ENCODE measurements at regions not wholly inside any gene's neighbourhood (a gene's known extent, or its start where the extent isn't known, plus 50 kb on each side); places are given as distances from the start of the nearest gene placed in this dataset.
"Not testable (repeated sequence)": the region's sequence is repeated elsewhere in the genome, so short reads cannot be mapped to it uniquely, and the experiment has no call there.

GRCh38 chr16:33913601-33914000 is 454.2 kb downstream of the TP53TG3F start:
- H3K27ac ChIP-seq (ENCODE audit: insufficient read depth in 1 of 2, low read depth in 1 of 2, low read length in 2 of 2, poor library complexity in 1 of 2, severe bottlenecking in 2 of 2); DNase-seq; H3K4me1 ChIP-seq (ENCODE audit: control extremely low read depth in 1 of 4, control insufficient read depth in 4 of 4, insufficient read depth in 4 of 4, low read length in 3 of 4); H3K4me3 ChIP-seq (ENCODE audit: control insufficient read depth in 1 of 7, extremely low read depth in 1 of 7, insufficient read depth in 4 of 7, low read depth in 2 of 7, low read length in 6 of 7); H3K27me3 ChIP-seq (replicated peaks in 2 of 5; ENCODE audit: control insufficient read depth in 4 of 5, insufficient read depth in 5 of 5, low read length in 4 of 5); POLR2A ChIA-PET; H3K9me3 ChIP-seq (ENCODE audit: control extremely low read depth in 1 of 5, control insufficient read depth in 4 of 5, insufficient read depth in 2 of 5, low read depth in 1 of 5, low read length in 4 of 5); H3K36me3 ChIP-seq (ENCODE audit: control insufficient read depth in 4 of 4, insufficient read depth in 4 of 4, low read length in 3 of 4); CTCF ChIA-PET: not testable (repeated sequence)
- WGBS (ENCODE audit: insufficient coverage), result 40% methylated on average over 2 of the region's 4 CpGs

DNA sequence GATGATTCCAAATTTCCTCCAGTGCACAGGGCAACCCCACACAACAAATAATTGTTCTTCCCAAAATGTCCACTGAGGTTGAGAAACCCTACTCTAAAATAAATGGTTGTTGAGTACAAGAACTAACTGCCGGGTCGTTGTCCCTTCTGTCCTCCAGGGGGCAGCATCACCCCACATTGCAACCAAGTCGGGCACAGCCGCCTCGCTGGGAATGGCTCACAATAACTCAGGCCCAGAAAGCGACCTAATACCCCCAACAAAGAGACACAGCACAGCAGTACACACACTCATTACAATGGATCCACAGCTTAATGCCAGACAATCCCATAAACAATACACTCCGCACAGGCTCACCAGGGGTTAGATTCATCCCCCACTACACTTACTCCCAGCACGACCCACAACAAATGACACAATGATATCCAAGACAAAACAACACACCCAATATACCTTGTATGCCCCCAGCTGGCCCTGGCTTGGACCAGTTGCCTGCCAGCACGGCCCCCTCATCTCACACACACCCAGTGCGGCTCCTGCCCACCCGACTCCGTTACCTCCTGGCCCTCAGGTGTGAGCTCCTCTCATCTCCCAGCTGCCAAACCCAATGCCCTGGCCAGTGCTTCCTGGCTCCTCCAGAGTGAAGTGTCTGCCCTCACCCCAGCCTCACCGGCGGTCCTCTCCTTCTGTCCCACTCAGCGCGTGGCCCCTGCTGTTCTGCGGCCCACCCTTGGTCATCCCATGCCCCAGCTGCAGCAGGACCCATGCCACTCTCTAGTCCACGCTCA is 461.5 kb downstream of the TP53TG3F start:
- H3K4me1 ChIP-seq (ENCODE audit: control extremely low read depth in 1 of 4, control insufficient read depth in 4 of 4, insufficient read depth in 4 of 4, low read length in 3 of 4); POLR2A ChIA-PET; H3K36me3 ChIP-seq (ENCODE audit: control insufficient read depth in 4 of 4, insufficient read depth in 4 of 4, low read length in 3 of 4); H3K9me3 ChIP-seq (ENCODE audit: control extremely low read depth in 1 of 5, control insufficient read depth in 4 of 5, insufficient read depth in 2 of 5, low read depth in 1 of 5, low read length in 4 of 5); H3K27ac ChIP-seq (ENCODE audit: insufficient read depth in 1 of 2, low read depth in 1 of 2, low read length in 2 of 2, poor library complexity in 1 of 2, severe bottlenecking in 2 of 2); CTCF ChIA-PET; H3K4me3 ChIP-seq (ENCODE audit: control insufficient read depth in 1 of 7, extremely low read depth in 1 of 7, insufficient read depth in 4 of 7, low read depth in 2 of 7, low read length in 6 of 7); H3K27me3 ChIP-seq (replicated peaks in 2 of 5; ENCODE audit: control insufficient read depth in 4 of 5, insufficient read depth in 5 of 5, low read length in 4 of 5); DNase-seq: not testable (repeated sequence)
- WGBS (ENCODE audit: insufficient coverage), result no CpG with 5 or more reads among the region's 18 CpGs

GRCh38 chr16:33922914-33923313 is 463.5 kb downstream of the TP53TG3F start:
- H3K9me3 ChIP-seq (ENCODE audit: control extremely low read depth in 1 of 5, control insufficient read depth in 4 of 5, insufficient read depth in 2 of 5, low read depth in 1 of 5, low read length in 4 of 5); CTCF ChIA-PET; H3K36me3 ChIP-seq (ENCODE audit: control insufficient read depth in 4 of 4, insufficient read depth in 4 of 4, low read length in 3 of 4); H3K27ac ChIP-seq (ENCODE audit: insufficient read depth in 1 of 2, low read depth in 1 of 2, low read length in 2 of 2, poor library complexity in 1 of 2, severe bottlenecking in 2 of 2); H3K27me3 ChIP-seq (replicated peaks in 2 of 5; ENCODE audit: control insufficient read depth in 4 of 5, insufficient read depth in 5 of 5, low read length in 4 of 5); H3K4me1 ChIP-seq (ENCODE audit: control extremely low read depth in 1 of 4, control insufficient read depth in 4 of 4, insufficient read depth in 4 of 4, low read length in 3 of 4); POLR2A ChIA-PET; H3K4me3 ChIP-seq (ENCODE audit: control insufficient read depth in 1 of 7, extremely low read depth in 1 of 7, insufficient read depth in 4 of 7, low read depth in 2 of 7, low read length in 6 of 7); DNase-seq: not testable (repeated sequence)
- no CpG with 5 or more reads among the region's 10 CpGs for WGBS (ENCODE audit: insufficient coverage)

DNA sequence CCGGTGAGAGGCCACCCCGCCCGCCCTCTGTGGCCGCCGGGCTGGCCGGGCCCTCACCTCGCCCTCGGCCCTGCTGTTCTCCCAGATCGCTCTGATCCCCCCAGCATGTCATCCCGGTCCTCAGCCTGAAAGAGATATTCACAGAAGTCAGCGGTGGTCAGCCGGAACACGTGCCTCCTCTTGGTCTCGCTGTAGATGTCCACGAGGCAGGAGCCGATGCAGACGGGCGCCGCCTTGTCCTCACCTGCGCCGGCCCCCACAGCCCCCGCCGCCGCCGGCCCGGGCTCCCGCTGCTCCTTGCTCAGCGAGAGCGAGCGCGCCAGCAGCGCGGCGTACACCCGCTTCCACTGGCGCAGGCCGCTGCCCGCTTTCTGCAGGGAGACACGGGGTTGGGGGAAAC is 468.6 kb downstream of the TP53TG3F start:
- POLR2A ChIA-PET; H3K4me1 ChIP-seq (ENCODE audit: control extremely low read depth in 1 of 4, control insufficient read depth in 4 of 4, insufficient read depth in 4 of 4, low read length in 3 of 4); H3K27ac ChIP-seq (ENCODE audit: insufficient read depth in 1 of 2, low read depth in 1 of 2, low read length in 2 of 2, poor library complexity in 1 of 2, severe bottlenecking in 2 of 2); H3K36me3 ChIP-seq (ENCODE audit: control insufficient read depth in 4 of 4, insufficient read depth in 4 of 4, low read length in 3 of 4); H3K4me3 ChIP-seq (ENCODE audit: control insufficient read depth in 1 of 7, extremely low read depth in 1 of 7, insufficient read depth in 4 of 7, low read depth in 2 of 7, low read length in 6 of 7); H3K27me3 ChIP-seq (replicated peaks in 2 of 5; ENCODE audit: control insufficient read depth in 4 of 5, insufficient read depth in 5 of 5, low read length in 4 of 5); H3K9me3 ChIP-seq (ENCODE audit: control extremely low read depth in 1 of 5, control insufficient read depth in 4 of 5, insufficient read depth in 2 of 5, low read depth in 1 of 5, low read length in 4 of 5); CTCF ChIA-PET; DNase-seq: not testable (repeated sequence)
- no CpG with 5 or more reads among the region's 39 CpGs for WGBS (ENCODE audit: insufficient coverage)

DNA sequence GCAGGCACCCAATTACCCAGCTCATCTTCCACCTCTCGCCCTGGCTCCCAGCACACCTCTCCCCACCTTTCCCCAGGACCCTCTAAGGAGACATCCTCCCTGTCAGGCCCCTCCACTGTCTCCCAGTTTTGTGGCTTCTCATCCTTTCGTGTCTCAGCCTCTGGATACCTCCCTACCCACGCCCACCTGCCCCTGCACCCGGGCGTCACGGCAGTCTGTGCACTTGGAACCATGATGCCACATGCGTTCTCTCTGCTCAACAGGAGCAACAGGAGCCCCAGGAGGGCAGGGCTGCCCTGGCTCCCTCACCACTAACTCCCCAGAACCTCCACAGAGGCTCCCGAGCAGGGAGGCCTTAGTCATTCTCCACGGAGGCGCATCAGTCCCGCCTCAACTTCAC is 472.8 kb downstream of the TP53TG3F start:
- DNase-seq; POLR2A ChIA-PET; H3K9me3 ChIP-seq (ENCODE audit: control extremely low read depth in 1 of 5, control insufficient read depth in 4 of 5, insufficient read depth in 2 of 5, low read depth in 1 of 5, low read length in 4 of 5); H3K36me3 ChIP-seq (ENCODE audit: control insufficient read depth in 4 of 4, insufficient read depth in 4 of 4, low read length in 3 of 4); H3K27ac ChIP-seq (ENCODE audit: insufficient read depth in 1 of 2, low read depth in 1 of 2, low read length in 2 of 2, poor library complexity in 1 of 2, severe bottlenecking in 2 of 2); CTCF ChIA-PET; H3K4me1 ChIP-seq (ENCODE audit: control extremely low read depth in 1 of 4, control insufficient read depth in 4 of 4, insufficient read depth in 4 of 4, low read length in 3 of 4); H3K4me3 ChIP-seq (ENCODE audit: control insufficient read depth in 1 of 7, extremely low read depth in 1 of 7, insufficient read depth in 4 of 7, low read depth in 2 of 7, low read length in 6 of 7); H3K27me3 ChIP-seq (replicated peaks in 2 of 5; ENCODE audit: control insufficient read depth in 4 of 5, insufficient read depth in 5 of 5, low read length in 4 of 5): not testable (repeated sequence)
- WGBS (ENCODE audit: insufficient coverage), result no CpG with 5 or more reads among the region's 11 CpGs

DNA sequence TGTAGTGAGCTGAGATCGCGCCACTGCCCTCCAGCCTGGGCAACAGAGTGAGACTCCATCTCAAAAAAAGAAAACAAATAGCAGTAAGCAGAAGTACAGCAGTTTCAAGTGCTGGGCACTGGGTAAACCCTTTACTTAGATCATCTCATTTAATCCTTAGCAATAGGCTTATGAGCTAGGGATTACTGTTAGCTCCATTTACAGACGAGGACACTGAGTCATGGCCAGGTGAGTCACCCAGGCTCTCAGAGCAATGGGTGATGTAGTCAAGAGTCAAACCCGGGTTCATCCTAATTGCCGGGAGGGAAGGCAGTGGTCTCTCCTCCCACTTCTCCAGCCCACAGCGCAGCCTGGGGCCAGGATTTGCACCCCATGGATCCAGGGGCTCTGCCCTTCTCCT is 473.6 kb downstream of the TP53TG3F start:
- no CpG with 5 or more reads among the region's 6 CpGs for WGBS (ENCODE audit: insufficient coverage)
- H3K27me3 ChIP-seq (replicated peaks in 2 of 5; ENCODE audit: control insufficient read depth in 4 of 5, insufficient read depth in 5 of 5, low read length in 4 of 5); H3K4me1 ChIP-seq (ENCODE audit: control extremely low read depth in 1 of 4, control insufficient read depth in 4 of 4, insufficient read depth in 4 of 4, low read length in 3 of 4); H3K4me3 ChIP-seq (ENCODE audit: control insufficient read depth in 1 of 7, extremely low read depth in 1 of 7, insufficient read depth in 4 of 7, low read depth in 2 of 7, low read length in 6 of 7); H3K9me3 ChIP-seq (ENCODE audit: control extremely low read depth in 1 of 5, control insufficient read depth in 4 of 5, insufficient read depth in 2 of 5, low read depth in 1 of 5, low read length in 4 of 5); H3K27ac ChIP-seq (ENCODE audit: insufficient read depth in 1 of 2, low read depth in 1 of 2, low read length in 2 of 2, poor library complexity in 1 of 2, severe bottlenecking in 2 of 2); POLR2A ChIA-PET; H3K36me3 ChIP-seq (ENCODE audit: control insufficient read depth in 4 of 4, insufficient read depth in 4 of 4, low read length in 3 of 4); DNase-seq; CTCF ChIA-PET: not testable (repeated sequence)

DNA sequence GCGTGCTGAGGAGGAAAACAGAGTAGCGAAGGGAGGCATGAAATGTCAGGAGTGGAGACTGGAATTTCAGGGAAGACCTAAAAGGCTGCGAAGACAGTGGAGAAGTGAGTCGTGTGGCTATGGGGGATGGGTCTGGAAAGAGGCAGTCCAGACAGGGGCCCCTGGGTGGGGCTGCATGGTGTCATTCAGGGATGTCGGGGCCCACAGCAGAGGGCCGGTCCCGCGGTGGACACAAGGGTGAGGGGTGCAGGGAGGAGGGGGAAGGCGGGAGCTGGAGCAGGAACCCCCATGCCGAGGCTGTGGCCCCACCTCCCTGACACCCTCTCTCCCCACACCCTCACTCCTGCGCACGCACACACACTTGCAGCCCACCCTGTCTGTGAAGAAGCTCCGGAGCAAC is 476.4 kb downstream of the TP53TG3F start:
- H3K4me1 ChIP-seq (ENCODE audit: control extremely low read depth in 1 of 4, control insufficient read depth in 4 of 4, insufficient read depth in 4 of 4, low read length in 3 of 4); POLR2A ChIA-PET; DNase-seq; H3K4me3 ChIP-seq (ENCODE audit: control insufficient read depth in 1 of 7, extremely low read depth in 1 of 7, insufficient read depth in 4 of 7, low read depth in 2 of 7, low read length in 6 of 7); H3K27me3 ChIP-seq (replicated peaks in 2 of 5; ENCODE audit: control insufficient read depth in 4 of 5, insufficient read depth in 5 of 5, low read length in 4 of 5); H3K9me3 ChIP-seq (ENCODE audit: control extremely low read depth in 1 of 5, control insufficient read depth in 4 of 5, insufficient read depth in 2 of 5, low read depth in 1 of 5, low read length in 4 of 5); CTCF ChIA-PET; H3K36me3 ChIP-seq (ENCODE audit: control insufficient read depth in 4 of 4, insufficient read depth in 4 of 4, low read length in 3 of 4); H3K27ac ChIP-seq (ENCODE audit: insufficient read depth in 1 of 2, low read depth in 1 of 2, low read length in 2 of 2, poor library complexity in 1 of 2, severe bottlenecking in 2 of 2): not testable (repeated sequence)
- WGBS (ENCODE audit: insufficient coverage), result 93% methylated on average over 3 of the region's 13 CpGs
